Stimulated activated CD4-positive, alpha-beta T cell treated with anti-CD3 and anti-CD28 coated beads, Interleukin-12 subunit alpha, Interleukin-12 subunit beta, amount 100 ng/mL, for 4 hours (primary cell): ENCODE measurements at regions not wholly inside any gene's neighbourhood (a gene's known extent, or its start where the extent isn't known, plus 50 kb on each side); places are given as distances from the start of the nearest gene placed in this dataset.

Experiments used
- DNase-seq: peaks from one replicate; pipeline ENCODE4 v3.0.0-alpha.2; 2020

GRCh38 chr10:3222626-3223025, 50.0 kb upstream of the PITRM1 start:
- DNase-seq, result no peak
